ENCODE measurements at regions not wholly inside any gene's neighbourhood (a gene's known extent, or its start where the extent isn't known, plus 50 kb on each side); places are given as distances from the start of the nearest gene placed in this dataset.

DNA sequence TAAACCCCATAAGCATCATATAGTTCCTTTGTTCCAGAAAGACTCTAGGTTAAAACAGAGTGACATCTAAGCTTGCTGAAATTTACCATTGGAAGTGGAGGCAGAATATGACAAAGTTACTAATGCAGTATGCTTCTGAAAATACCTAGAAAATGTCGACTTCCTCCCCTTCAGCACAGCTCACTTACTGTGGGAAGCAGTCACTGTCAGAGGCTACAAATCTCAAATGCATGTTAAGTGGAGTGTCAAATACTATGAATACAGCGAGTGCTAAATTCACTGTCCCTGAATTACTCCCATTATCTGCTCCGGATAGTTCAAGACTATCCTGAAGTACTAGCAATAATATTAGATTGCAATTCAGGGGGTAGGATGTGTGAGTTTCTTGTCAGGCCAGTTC lies 1454.6 kb downstream of the AACS start:
- no peak for TF ChIP-seq POLR2A (IDR thresholded peaks at IDR 0.05)
- TF ChIP-seq, protein P1, sequence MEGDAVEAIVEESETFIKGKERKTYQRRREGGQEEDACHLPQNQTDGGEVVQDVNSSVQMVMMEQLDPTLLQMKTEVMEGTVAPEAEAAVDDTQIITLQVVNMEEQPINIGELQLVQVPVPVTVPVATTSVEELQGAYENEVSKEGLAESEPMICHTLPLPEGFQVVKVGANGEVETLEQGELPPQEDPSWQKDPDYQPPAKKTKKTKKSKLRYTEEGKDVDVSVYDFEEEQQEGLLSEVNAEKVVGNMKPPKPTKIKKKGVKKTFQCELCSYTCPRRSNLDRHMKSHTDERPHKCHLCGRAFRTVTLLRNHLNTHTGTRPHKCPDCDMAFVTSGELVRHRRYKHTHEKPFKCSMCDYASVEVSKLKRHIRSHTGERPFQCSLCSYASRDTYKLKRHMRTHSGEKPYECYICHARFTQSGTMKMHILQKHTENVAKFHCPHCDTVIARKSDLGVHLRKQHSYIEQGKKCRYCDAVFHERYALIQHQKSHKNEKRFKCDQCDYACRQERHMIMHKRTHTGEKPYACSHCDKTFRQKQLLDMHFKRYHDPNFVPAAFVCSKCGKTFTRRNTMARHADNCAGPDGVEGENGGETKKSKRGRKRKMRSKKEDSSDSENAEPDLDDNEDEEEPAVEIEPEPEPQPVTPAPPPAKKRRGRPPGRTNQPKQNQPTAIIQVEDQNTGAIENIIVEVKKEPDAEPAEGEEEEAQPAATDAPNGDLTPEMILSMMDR (IDR thresholded peaks at IDR 0.05) = no peak
